Neural progenitor cell (in vitro differentiated cells): ENCODE measurements at regions not wholly inside any gene's neighbourhood (a gene's known extent, or its start where the extent isn't known, plus 50 kb on each side); places are given as distances from the start of the nearest gene placed in this dataset.

Source experiments
- DNase-seq: peaks from one replicate; pipeline ENCODE4 v3.0.0-alpha.2; 2016; ENCODE audit warnings: low spot score
- H2AFZ ChIP-seq: fragments of 200-600 bp; sonication (generic); replicated peaks from 2 replicates; pipeline ENCODE4 v1.6.1; 2016; ENCODE audit warnings: antibody characterized with exemption
- H3F3A ChIP-seq: fragments of 200-600 bp; sonication (generic); 2 replicates; pipeline ENCODE4 v1.6.1; 2016; ENCODE audit warnings: antibody characterized with exemption, low read depth
- H3K27ac ChIP-seq: fragments of 200-600 bp; sonication (generic); 2 replicates; pipeline ENCODE4 v1.5.1; 2016; ENCODE audit warnings: mild to moderate bottlenecking
- H3K27me3 ChIP-seq: fragments of 200-600 bp; sonication (generic); 2 replicates; pipeline ENCODE4 v1.6.1; 2016; ENCODE audit warnings: mild to moderate bottlenecking, moderate library complexity
- H3K36me3 ChIP-seq: fragments of 200-600 bp; sonication (generic); 2 replicates; pipeline ENCODE4 v1.5.1; 2016
- H3K4me1 ChIP-seq: fragments of 200-600 bp; sonication (generic); 2 replicates; pipeline ENCODE4 v1.6.1; 2016; ENCODE audit warnings: mixed run types
- H3K4me2 ChIP-seq: fragments of 200-600 bp; sonication (generic); 2 replicates; pipeline ENCODE4 v1.6.1; 2016
- H3K4me3 ChIP-seq: fragments of 200-600 bp; sonication (generic); 2 replicates; pipeline ENCODE4 v1.5.1; 2016
- H3K79me2 ChIP-seq: fragments of 200-600 bp; sonication (generic); 2 replicates; pipeline ENCODE4 v1.6.1; 2016; ENCODE audit warnings: low read depth
- H3K9ac ChIP-seq: fragments of 200-600 bp; sonication (generic); 2 replicates; pipeline ENCODE4 v1.6.1; 2016
- H3K9me3 ChIP-seq: fragments of 200-600 bp; sonication (generic); 2 replicates; pipeline ENCODE4 v1.5.1; 2016; ENCODE audit warnings: low read depth
- H4K20me1 ChIP-seq: fragments of 200-600 bp; sonication (generic); 2 replicates; pipeline ENCODE4 v1.6.1; 2016; ENCODE audit warnings: low read depth
- H3K27ac Mint-ChIP-seq: 3 replicates; pipeline ENCODE4 v1.8.0; 2021; ENCODE audit warnings: mixed read lengths
- H3K27me3 Mint-ChIP-seq: 2 replicates; pipeline ENCODE4 v1.8.0; 2022; ENCODE audit warnings: low read depth, mild to moderate bottlenecking, inconsistent platforms, moderate library complexity, mixed read lengths; ENCODE audit not compliant: insufficient read depth
- H3K36me3 Mint-ChIP-seq: 3 replicates; pipeline ENCODE4 v1.8.0; 2021; ENCODE audit warnings: mixed read lengths
- H3K4me1 Mint-ChIP-seq: 3 replicates; pipeline ENCODE4 v1.8.0; 2021; ENCODE audit warnings: mixed read lengths
- H3K4me3 Mint-ChIP-seq: 3 replicates; pipeline ENCODE4 v1.8.0; 2021; ENCODE audit warnings: mild to moderate bottlenecking, moderate library complexity, mixed read lengths
- H3K9me3 Mint-ChIP-seq: 3 replicates; pipeline ENCODE4 v1.8.0; 2020; ENCODE audit warnings: mixed read lengths
- EZH2 ChIP-seq: fragments of 200-600 bp; sonication (generic); IDR thresholded peaks from 2 replicates; pipeline ENCODE4 v1.6.1; 2017; ENCODE audit warnings: antibody characterized with exemption, mild to moderate bottlenecking, moderate library complexity
- EZH2phosphoT487 ChIP-seq: fragments of 200-600 bp; sonication (generic); IDR thresholded peaks from 2 replicates; pipeline ENCODE4 v1.6.1; 2017; ENCODE audit warnings: antibody characterized with exemption
- TF ChIP-seq, protein P1 (sequence below): fragments of 200-600 bp; sonication (generic); IDR thresholded peaks from 2 replicates; pipeline ENCODE4 v1.5.1; 2017; ENCODE audit warnings: antibody characterized with exemption, mild to moderate bottlenecking

DNA sequence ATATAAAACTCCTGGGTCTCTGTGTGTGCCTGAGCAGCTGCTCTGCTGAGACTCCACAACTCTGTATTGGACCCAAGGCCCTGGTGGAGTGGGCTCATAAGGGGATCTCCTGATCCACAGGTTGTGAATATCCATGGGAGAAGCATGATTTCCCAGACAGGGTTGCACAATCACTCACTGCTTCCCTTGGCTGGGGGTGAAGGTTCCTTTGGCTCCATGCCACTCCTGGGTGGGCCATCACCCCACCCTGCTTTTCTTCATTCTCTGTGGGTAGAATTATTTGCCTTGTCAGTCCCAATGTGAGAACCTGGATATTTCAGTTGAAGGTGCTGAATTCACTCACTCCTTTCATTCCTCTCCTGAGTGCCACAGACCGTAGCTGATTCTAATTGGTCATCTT, 205.2 kb upstream of the TMEM260 start:
- Mint-ChIP-seq H3K36me3 (no peaks in the 10 kb centered on the region), H3K4me1 (peaks cover 3% of the 10 kb centered on the region), H3K27me3 (no peaks in the 10 kb centered on the region), H3K9me3 (peaks cover 8% of the 10 kb centered on the region), H3K27ac (no peak overlapping the region), H3K4me3 (no peak overlapping the region)
- H4K20me1 ChIP-seq, result no peaks in the 10 kb centered on the region
- no peak overlapping the region for H3K27ac ChIP-seq
- no peaks in the 10 kb centered on the region for H3K79me2 ChIP-seq
- no peak for DNase-seq
- no peak overlapping the region for H3K4me2 ChIP-seq
- no peaks in the 10 kb centered on the region for H3F3A ChIP-seq
- TF ChIP-seq EZH2 (no peak), EZH2phosphoT487 (no peak)
- TF ChIP-seq, protein P1, sequence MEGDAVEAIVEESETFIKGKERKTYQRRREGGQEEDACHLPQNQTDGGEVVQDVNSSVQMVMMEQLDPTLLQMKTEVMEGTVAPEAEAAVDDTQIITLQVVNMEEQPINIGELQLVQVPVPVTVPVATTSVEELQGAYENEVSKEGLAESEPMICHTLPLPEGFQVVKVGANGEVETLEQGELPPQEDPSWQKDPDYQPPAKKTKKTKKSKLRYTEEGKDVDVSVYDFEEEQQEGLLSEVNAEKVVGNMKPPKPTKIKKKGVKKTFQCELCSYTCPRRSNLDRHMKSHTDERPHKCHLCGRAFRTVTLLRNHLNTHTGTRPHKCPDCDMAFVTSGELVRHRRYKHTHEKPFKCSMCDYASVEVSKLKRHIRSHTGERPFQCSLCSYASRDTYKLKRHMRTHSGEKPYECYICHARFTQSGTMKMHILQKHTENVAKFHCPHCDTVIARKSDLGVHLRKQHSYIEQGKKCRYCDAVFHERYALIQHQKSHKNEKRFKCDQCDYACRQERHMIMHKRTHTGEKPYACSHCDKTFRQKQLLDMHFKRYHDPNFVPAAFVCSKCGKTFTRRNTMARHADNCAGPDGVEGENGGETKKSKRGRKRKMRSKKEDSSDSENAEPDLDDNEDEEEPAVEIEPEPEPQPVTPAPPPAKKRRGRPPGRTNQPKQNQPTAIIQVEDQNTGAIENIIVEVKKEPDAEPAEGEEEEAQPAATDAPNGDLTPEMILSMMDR, result no peak
- peaks cover 3% of the 10 kb centered on the region for H3K9me3 ChIP-seq
- no peaks in the 10 kb centered on the region for H3K36me3 ChIP-seq
- H3K4me1 ChIP-seq, result no peaks in the 10 kb centered on the region
- H3K27me3 ChIP-seq, result no peaks in the 10 kb centered on the region
- no peak overlapping the region for H3K9ac ChIP-seq
- no peak overlapping the region for H3K4me3 ChIP-seq
- no peak overlapping the region for H2AFZ ChIP-seq

DNA sequence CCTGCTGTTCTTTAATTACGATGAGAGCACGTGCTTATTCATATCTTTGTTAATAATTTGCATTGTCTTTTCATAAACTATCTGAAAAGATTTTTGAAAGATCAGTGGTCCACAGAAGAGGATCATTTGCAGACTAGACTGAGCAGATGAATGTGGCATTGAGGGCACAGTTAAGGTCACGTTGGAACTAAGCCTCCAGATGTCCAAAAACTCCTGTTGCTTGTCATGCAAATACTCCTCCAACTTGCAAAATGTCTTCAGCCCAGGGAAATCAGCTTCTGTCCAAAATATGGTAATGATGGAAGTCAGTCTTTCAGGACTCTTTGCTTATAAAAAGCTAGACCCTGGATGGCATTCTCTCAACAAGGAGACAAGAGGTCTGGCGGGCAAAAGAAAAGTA, 201.6 kb upstream of the TMEM260 start:
- no peak for DNase-seq
- Histone ChIP-seq H3K27me3 (no peaks in the 10 kb centered on the region), H3K36me3 (no peaks in the 10 kb centered on the region), H4K20me1 (no peaks in the 10 kb centered on the region), H3K9me3 (peaks cover 4% of the 10 kb centered on the region), H3K9ac (no peak overlapping the region), H3F3A (no peaks in the 10 kb centered on the region), H3K4me3 (no peak overlapping the region), H3K4me1 (no peaks in the 10 kb centered on the region), H2AFZ (no peak overlapping the region), H3K27ac (no peak overlapping the region), H3K79me2 (no peaks in the 10 kb centered on the region), H3K4me2 (no peak overlapping the region)
- Mint-ChIP-seq H3K4me1 (peaks cover 3% of the 10 kb centered on the region), H3K36me3 (no peaks in the 10 kb centered on the region), H3K4me3 (no peak overlapping the region), H3K27me3 (peaks cover 2% of the 10 kb centered on the region), H3K9me3 (peaks cover 3% of the 10 kb centered on the region), H3K27ac (no peak overlapping the region)
- TF ChIP-seq EZH2 (no peak), EZH2phosphoT487 (no peak)
- TF ChIP-seq, protein P1, result no peak

DNA sequence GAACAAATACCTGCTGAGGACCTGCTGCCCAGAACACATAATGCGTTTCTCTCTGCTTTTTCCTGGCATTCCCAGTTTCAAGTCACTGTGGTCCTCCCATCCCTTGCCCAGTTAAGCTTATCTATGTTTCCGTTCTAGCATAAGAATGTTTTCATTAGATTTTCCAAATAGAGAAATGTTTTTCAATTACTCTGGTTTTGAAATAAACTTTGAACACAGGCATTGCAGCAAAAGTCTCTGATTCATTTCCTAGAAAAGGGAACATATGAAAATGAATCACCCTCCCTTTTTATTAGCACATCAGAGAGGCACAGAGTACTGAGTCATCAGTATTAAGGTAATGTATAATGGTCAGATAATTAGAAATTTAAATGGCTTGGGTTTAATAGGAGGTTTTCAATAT, 201.1 kb upstream of the TMEM260 start:
- no peak overlapping the region for H3K9ac ChIP-seq
- H3K4me2 ChIP-seq, result no peak overlapping the region
- TF ChIP-seq EZH2phosphoT487 (no peak), EZH2 (no peak)
- TF ChIP-seq, protein P1, result no peak
- no peak overlapping the region for H3K4me3 ChIP-seq
- no peak overlapping the region for H3K27ac Mint-ChIP-seq
- H3K4me1 ChIP-seq, result no peaks in the 10 kb centered on the region
- peaks cover 6% of the 10 kb centered on the region for H3K9me3 ChIP-seq
- H3K36me3 ChIP-seq, result no peaks in the 10 kb centered on the region
- H4K20me1 ChIP-seq, result no peaks in the 10 kb centered on the region
- H3K9me3 Mint-ChIP-seq, result peaks cover 5% of the 10 kb centered on the region
- no peak overlapping the region for H3K4me3 Mint-ChIP-seq
- H3K27me3 Mint-ChIP-seq, result peaks cover 2% of the 10 kb centered on the region
- no peak for DNase-seq
- H3K79me2 ChIP-seq, result no peaks in the 10 kb centered on the region
- H2AFZ ChIP-seq, result no peak overlapping the region
- H3K27ac ChIP-seq, result no peak overlapping the region
- peaks cover 3% of the 10 kb centered on the region for H3K4me1 Mint-ChIP-seq
- no peaks in the 10 kb centered on the region for H3K27me3 ChIP-seq
- no peaks in the 10 kb centered on the region for H3F3A ChIP-seq
- H3K36me3 Mint-ChIP-seq, result no peaks in the 10 kb centered on the region
